RWPE2 (cell line): ENCODE measurements at regions not wholly inside any gene's neighbourhood (a gene's known extent, or its start where the extent isn't known, plus 50 kb on each side); places are given as distances from the start of the nearest gene placed in this dataset.
A peak's percentile ranks its signal among the peaks of the same experiment; 100 is the strongest.

Experiments
- ATAC-seq: fragments of 200-7000 bp; cut with Tn5 transposase; 3 replicates; pipeline ENCODE4 v1.9.1; 2021; ENCODE audit warnings: low read depth
- DNase-seq: peaks from one replicate; pipeline ENCODE4 v3.0.0-alpha.2; 2020; ENCODE audit warnings: low spot score
- H3K27ac ChIP-seq: fragments of 450-650 bp; 2 replicates; pipeline ENCODE4 v1.5.1; 2017; ENCODE audit warnings: mild to moderate bottlenecking; ENCODE audit not compliant: poor library complexity, severe bottlenecking
- H3K27me3 ChIP-seq: fragments of 250-450 bp; sonication (Bioruptor Pico); 2 replicates; pipeline ENCODE4 v1.5.1; 2021; ENCODE audit warnings: mild to moderate bottlenecking, moderate library complexity; ENCODE audit not compliant: insufficient read depth, poor library complexity, severe bottlenecking
- H3K36me3 ChIP-seq: fragments of 250-450 bp; sonication (Bioruptor Pico); 2 replicates; pipeline ENCODE4 v1.5.1; 2020; ENCODE audit warnings: low read depth, mild to moderate bottlenecking, moderate library complexity
- H3K4me1 ChIP-seq: fragments of 250-450 bp; sonication (Bioruptor Pico); 2 replicates; pipeline ENCODE4 v1.5.1; 2021; ENCODE audit warnings: mild to moderate bottlenecking, moderate library complexity; ENCODE audit not compliant: insufficient read depth, poor library complexity, severe bottlenecking
- H3K4me3 ChIP-seq: fragments of 250-450 bp; sonication (Bioruptor Pico); 2 replicates; pipeline ENCODE4 v1.5.1; 2021; ENCODE audit warnings: mild to moderate bottlenecking, moderate library complexity; ENCODE audit not compliant: severe bottlenecking
- H3K9me3 ChIP-seq: fragments of 250-450 bp; sonication (Bioruptor Pico); 2 replicates; pipeline ENCODE4 v1.5.1; 2021; ENCODE audit warnings: mild to moderate bottlenecking, moderate library complexity; ENCODE audit not compliant: severe bottlenecking
- CTCF ChIP-seq: fragments of 450-650 bp; IDR thresholded peaks from one replicate; pipeline ENCODE4 v1.5.1; 2017; ENCODE audit warnings: mild to moderate bottlenecking, moderate library complexity; ENCODE audit not compliant: poor library complexity, severe bottlenecking

- Histone ChIP-seq H3K27me3 (peaks cover 14% of the 10 kb centered on the region), H3K4me1 (no peaks in the 10 kb centered on the region), H3K4me3 (no peak overlapping the region), H3K36me3 (no peaks in the 10 kb centered on the region), H3K9me3 (no peaks in the 10 kb centered on the region), H3K27ac (no peak overlapping the region)
- DNase-seq (no peak), ATAC-seq (no peak)
- TF ChIP-seq CTCF: no peak
Measured at GRCh38 chr20:55888685-55889084, 116.6 kb downstream of the CBLN4 start.

- Histone ChIP-seq H3K4me3 (no peak overlapping the region), H3K9me3 (no peaks in the 10 kb centered on the region), H3K4me1 (no peaks in the 10 kb centered on the region), H3K27me3 (peaks cover 35% of the 10 kb centered on the region), H3K27ac (no peak overlapping the region), H3K36me3 (no peaks in the 10 kb centered on the region)
- no peak for TF ChIP-seq CTCF
- DNase-seq (no peak), ATAC-seq (no peak; the same call in 2 of the 3 replicates)
Measured at GRCh38 chr20:55882910-55883309, 122.4 kb downstream of the CBLN4 start.

- no peak for TF ChIP-seq CTCF
- H3K4me1 ChIP-seq: no peaks in the 10 kb centered on the region
- no peaks in the 10 kb centered on the region for H3K9me3 ChIP-seq
- no peak for ATAC-seq
- peaks cover 35% of the 10 kb centered on the region for H3K27me3 ChIP-seq
- H3K27ac ChIP-seq: no peak overlapping the region
- H3K4me3 ChIP-seq: no peak overlapping the region
- DNase-seq: no peak
- H3K36me3 ChIP-seq: no peaks in the 10 kb centered on the region
Measured at GRCh38 chr20:55882286-55882685, 123.0 kb downstream of the CBLN4 start.

- TF ChIP-seq CTCF: no peak
- Histone ChIP-seq H3K9me3 (no peaks in the 10 kb centered on the region), H3K4me3 (no peak overlapping the region), H3K4me1 (no peaks in the 10 kb centered on the region), H3K36me3 (no peaks in the 10 kb centered on the region), H3K27me3 (peaks cover 31% of the 10 kb centered on the region), H3K27ac (no peak overlapping the region)
- ATAC-seq: no peak
- DNase-seq: no peak
Measured at GRCh38 chr20:55881204-55881603, 124.1 kb downstream of the CBLN4 start.

- Histone ChIP-seq H3K4me3 (no peak overlapping the region), H3K27ac (no peak overlapping the region), H3K27me3 (peaks cover 27% of the 10 kb centered on the region), H3K9me3 (no peaks in the 10 kb centered on the region), H3K36me3 (no peaks in the 10 kb centered on the region), H3K4me1 (no peaks in the 10 kb centered on the region)
- DNase-seq (no peak), ATAC-seq (peak; percentile 24)
- no peak for TF ChIP-seq CTCF
Measured at GRCh38 chr20:55880361-55880760, 125.0 kb downstream of the CBLN4 start.
